GM12878 (cell line): ENCODE measurements at regions not wholly inside any gene's neighbourhood (a gene's known extent, or its start where the extent isn't known, plus 50 kb on each side); places are given as distances from the start of the nearest gene placed in this dataset.

Experiments used
- BACH1 ChIP-seq: fragments of 450-650 bp; IDR thresholded peaks from 2 replicates; pipeline ENCODE4 v1.6.1; 2017; ENCODE audit warnings: mild to moderate bottlenecking, borderline replicate concordance
- BCL11A ChIP-seq: IDR thresholded peaks from 2 replicates; pipeline ENCODE4 v1.6.1; 2011; ENCODE audit warnings: low read depth, low read length
- CHD1 ChIP-seq: IDR thresholded peaks from 2 replicates; pipeline ENCODE4 v1.6.1; 2012; ENCODE audit warnings: low read depth, low read length, improper control_type of control experiment
- CREM ChIP-seq: IDR thresholded peaks from 2 replicates; pipeline ENCODE4 v1.6.1; 2014; ENCODE audit warnings: antibody characterized with exemption, low read depth
- GATAD2B ChIP-seq: fragments of 450-650 bp; conservative IDR thresholded peaks from 2 replicates; pipeline ENCODE4 v1.6.1; 2017; ENCODE audit warnings: low read depth, mild to moderate bottlenecking, moderate library complexity
- KAT2A ChIP-seq: conservative IDR thresholded peaks from 2 replicates; pipeline ENCODE4 v1.6.1; 2011; ENCODE audit warnings: low read depth, low read length; ENCODE audit not compliant: control insufficient read depth
- MEF2B ChIP-seq: fragments of 450-650 bp; IDR thresholded peaks from 2 replicates; pipeline ENCODE4 v1.6.1; 2018; ENCODE audit warnings: mild to moderate bottlenecking, moderate library complexity; ENCODE audit not compliant: partially characterized antibody, poor library complexity, severe bottlenecking
- MTA2 ChIP-seq: fragments of 450-650 bp; IDR thresholded peaks from 2 replicates; pipeline ENCODE4 v1.6.1; 2016; ENCODE audit warnings: low read depth, mild to moderate bottlenecking, moderate library complexity
- PML ChIP-seq: IDR thresholded peaks from 2 replicates; pipeline ENCODE4 v1.6.1; 2012; ENCODE audit warnings: low read length, inconsistent platforms
- PRDM15 ChIP-seq: fragments of 450-650 bp; formaldehyde crosslinking; IDR thresholded peaks from 2 replicates; pipeline ENCODE4 v1.4.0; 2020; ENCODE audit warnings: mild to moderate bottlenecking, moderate library complexity
- RCOR1 ChIP-seq: conservative IDR thresholded peaks from 2 replicates; pipeline ENCODE4 v1.6.1; 2012; ENCODE audit warnings: low read depth, low read length, improper control_type of control experiment
- REST ChIP-seq: IDR thresholded peaks from 2 replicates; pipeline ENCODE4 v1.6.1; 2012; ENCODE audit warnings: mild to moderate bottlenecking, low read depth, low read length
- RUNX3 ChIP-seq: IDR thresholded peaks from 2 replicates; pipeline ENCODE4 v1.6.1; 2012; ENCODE audit warnings: low read length, inconsistent platforms
- STAT3 ChIP-seq: IDR thresholded peaks from 2 replicates; pipeline ENCODE4 v1.6.1; 2011; ENCODE audit warnings: low read depth, low read length, improper control_type of control experiment
- SUZ12 ChIP-seq: fragments of 200-600 bp; sonication (generic); IDR thresholded peaks from one replicate; pipeline ENCODE4 v1.6.1; 2018; ENCODE audit warnings: antibody characterized with exemption, mild to moderate bottlenecking; ENCODE audit not compliant: unreplicated experiment
- ZNF24 ChIP-seq: fragments of 450-650 bp; IDR thresholded peaks from 2 replicates; pipeline ENCODE4 v1.6.1; 2017; ENCODE audit warnings: antibody characterized with exemption, mild to moderate bottlenecking

GRCh38 chr6:12566618-12567123, 149.9 kb upstream of the PHACTR1 start (continued):
- TF ChIP-seq GATAD2B (no peak), MEF2B (no peak), MTA2 (peak; percentile 52; the same call in 1 of the 2 replicates), SUZ12 (no peak), RUNX3 (no peak), RCOR1 (no peak), BCL11A (no peak), PML (no peak), PRDM15 (no peak), STAT3 (no peak), BACH1 (no peak), ZNF24 (0 out of 2 replicates have a peak, but pooled peaks have one; percentile 29), KAT2A (no peak), CHD1 (no peak), CREM (no peak), REST (no peak)
